ENCODE measurements at regions not wholly inside any gene's neighbourhood (a gene's known extent, or its start where the extent isn't known, plus 50 kb on each side); places are given as distances from the start of the nearest gene placed in this dataset.
A peak's percentile ranks its signal among the peaks of the same experiment; 100 is the strongest.
"Not testable (repeated sequence)": the region's sequence is repeated elsewhere in the genome, so short reads cannot be mapped to it uniquely, and the experiment has no call there.

- TF ChIP-seq, protein P1, sequence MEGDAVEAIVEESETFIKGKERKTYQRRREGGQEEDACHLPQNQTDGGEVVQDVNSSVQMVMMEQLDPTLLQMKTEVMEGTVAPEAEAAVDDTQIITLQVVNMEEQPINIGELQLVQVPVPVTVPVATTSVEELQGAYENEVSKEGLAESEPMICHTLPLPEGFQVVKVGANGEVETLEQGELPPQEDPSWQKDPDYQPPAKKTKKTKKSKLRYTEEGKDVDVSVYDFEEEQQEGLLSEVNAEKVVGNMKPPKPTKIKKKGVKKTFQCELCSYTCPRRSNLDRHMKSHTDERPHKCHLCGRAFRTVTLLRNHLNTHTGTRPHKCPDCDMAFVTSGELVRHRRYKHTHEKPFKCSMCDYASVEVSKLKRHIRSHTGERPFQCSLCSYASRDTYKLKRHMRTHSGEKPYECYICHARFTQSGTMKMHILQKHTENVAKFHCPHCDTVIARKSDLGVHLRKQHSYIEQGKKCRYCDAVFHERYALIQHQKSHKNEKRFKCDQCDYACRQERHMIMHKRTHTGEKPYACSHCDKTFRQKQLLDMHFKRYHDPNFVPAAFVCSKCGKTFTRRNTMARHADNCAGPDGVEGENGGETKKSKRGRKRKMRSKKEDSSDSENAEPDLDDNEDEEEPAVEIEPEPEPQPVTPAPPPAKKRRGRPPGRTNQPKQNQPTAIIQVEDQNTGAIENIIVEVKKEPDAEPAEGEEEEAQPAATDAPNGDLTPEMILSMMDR (conservative IDR thresholded peaks at IDR 0.05; ENCODE audit: low read length): no peak
- H3K4me3 ChIP-seq (ENCODE audit: low read length): no peak overlapping the region
- peak; percentile 20 for DNase-seq (ENCODE audit: low read depth)
Observed at GRCh38 chr14:80278293-80279023, 67.2 kb upstream of the DIO2 start.

DNA sequence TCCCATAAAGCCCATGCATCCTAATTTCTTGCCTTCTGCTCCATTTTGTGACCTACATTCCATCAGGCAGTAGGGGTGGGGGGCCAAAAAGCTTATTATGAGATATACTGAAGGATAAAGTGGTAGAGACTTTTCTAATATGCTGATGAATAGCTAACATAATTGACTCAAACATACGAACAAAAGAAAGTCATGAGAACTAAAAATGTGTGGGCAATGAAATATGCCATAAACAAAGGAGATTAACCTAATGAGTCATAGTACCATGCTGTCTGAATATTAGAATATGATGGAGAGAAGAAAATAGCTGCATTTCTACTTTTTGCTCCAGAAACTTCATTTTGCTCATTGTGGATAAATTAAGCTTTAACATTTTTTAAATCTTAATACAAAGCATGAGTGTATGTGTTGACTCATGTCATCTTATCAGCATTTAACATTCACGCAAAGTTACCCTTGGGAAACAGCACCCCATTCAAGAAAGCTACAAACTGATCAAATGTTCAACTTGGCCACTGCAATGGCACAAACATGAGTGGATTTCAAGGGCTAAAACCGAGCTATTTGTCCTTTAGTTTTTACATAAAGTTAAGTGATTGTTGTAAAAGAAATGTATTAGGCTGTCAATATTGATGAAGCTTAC is 64.0 kb upstream of the DIO2 start:
- DNase-seq (ENCODE audit: low read depth): peak; percentile 28
- TF ChIP-seq, protein P1 (conservative IDR thresholded peaks at IDR 0.05; ENCODE audit: low read length): no peak
- no peak overlapping the region for H3K4me3 ChIP-seq (ENCODE audit: low read length)

DNA sequence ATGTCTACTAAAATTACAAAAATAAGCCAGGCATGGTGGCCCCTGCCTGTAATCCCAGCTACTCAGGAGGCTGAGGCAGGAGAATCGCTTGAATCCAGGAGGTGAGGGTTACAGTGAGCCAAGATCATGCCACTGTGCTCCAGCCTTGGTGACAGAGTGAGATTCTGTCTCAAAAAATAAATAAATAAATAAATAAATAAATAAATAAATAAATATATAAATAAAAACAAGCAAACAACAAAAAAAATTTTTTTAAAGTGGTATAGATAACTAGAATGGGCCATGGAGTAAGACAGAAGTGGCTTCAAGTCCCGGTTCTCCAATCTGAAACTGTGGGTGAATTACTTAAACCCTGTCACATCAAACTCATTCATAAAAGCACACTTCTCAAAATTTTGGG is 63.0 kb upstream of the DIO2 start:
- DNase-seq (ENCODE audit: low read depth); H3K4me3 ChIP-seq (ENCODE audit: low read length): not testable (repeated sequence)

DNA sequence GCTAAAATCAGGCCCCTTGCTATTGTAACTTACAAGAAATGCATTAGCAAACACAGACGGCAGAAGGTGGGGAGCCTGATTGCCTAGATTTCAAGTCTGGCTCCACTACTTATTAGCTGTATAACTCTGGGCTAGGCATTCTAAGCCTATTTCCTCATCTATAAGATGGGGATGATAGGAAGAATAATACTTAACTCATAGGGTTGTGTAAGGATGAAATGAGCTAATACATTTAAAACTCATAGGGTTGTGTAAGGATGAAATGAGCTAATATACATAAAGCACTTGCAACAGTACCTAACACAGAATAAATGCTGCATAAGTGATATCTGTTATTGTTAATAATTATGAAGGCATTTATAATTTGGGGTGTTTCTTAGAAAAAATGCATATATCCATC is 60.1 kb upstream of the DIO2 start:
- TF ChIP-seq, protein P1 (conservative IDR thresholded peaks at IDR 0.05; ENCODE audit: low read length): no peak
- DNase-seq (ENCODE audit: low read depth): no peak
- no peak overlapping the region for H3K4me3 ChIP-seq (ENCODE audit: low read length)

- TF ChIP-seq, protein P1 (conservative IDR thresholded peaks at IDR 0.05; ENCODE audit: low read length): no peak
- DNase-seq (ENCODE audit: low read depth): peak; percentile 37
- H3K4me3 ChIP-seq (ENCODE audit: low read length): no peak overlapping the region
Observed at GRCh38 chr14:80269353-80269925, 58.1 kb upstream of the DIO2 start.

- DNase-seq (ENCODE audit: low read depth): no peak
- TF ChIP-seq, protein P1 (conservative IDR thresholded peaks at IDR 0.05; ENCODE audit: low read length): no peak
- no peak overlapping the region for H3K4me3 ChIP-seq (ENCODE audit: low read length)
Observed at GRCh38 chr14:80266930-80267329, 55.6 kb upstream of the DIO2 start.

DNA sequence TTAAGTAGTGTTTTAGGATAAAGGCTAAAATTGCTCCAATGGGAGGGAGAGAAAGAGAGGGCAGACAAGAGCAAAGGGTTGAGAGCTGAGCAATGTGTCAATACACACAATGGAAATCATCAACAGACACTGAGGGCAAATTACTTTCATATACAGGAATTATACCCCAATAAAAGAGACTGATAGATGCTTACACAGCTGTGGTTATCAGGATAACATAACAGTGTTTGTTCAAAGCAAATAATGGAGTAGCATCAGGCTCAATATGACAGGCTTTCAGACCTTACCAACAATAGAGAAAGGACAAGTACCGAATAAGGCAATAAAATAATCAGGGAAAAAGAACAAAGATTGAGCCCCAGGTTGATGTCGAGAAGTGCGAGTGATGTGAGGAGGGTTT is 53.4 kb upstream of the DIO2 start:
- H3K4me3 ChIP-seq (ENCODE audit: low read length): no peak overlapping the region
- TF ChIP-seq, protein P1 (conservative IDR thresholded peaks at IDR 0.05; ENCODE audit: low read length): no peak
- DNase-seq (ENCODE audit: low read depth): no peak
